ENCODE measurements at regions not wholly inside any gene's neighbourhood (a gene's known extent, or its start where the extent isn't known, plus 50 kb on each side); places are given as distances from the start of the nearest gene placed in this dataset.
"Not testable (repeated sequence)": the region's sequence is repeated elsewhere in the genome, so short reads cannot be mapped to it uniquely, and the experiment has no call there.

DNA sequence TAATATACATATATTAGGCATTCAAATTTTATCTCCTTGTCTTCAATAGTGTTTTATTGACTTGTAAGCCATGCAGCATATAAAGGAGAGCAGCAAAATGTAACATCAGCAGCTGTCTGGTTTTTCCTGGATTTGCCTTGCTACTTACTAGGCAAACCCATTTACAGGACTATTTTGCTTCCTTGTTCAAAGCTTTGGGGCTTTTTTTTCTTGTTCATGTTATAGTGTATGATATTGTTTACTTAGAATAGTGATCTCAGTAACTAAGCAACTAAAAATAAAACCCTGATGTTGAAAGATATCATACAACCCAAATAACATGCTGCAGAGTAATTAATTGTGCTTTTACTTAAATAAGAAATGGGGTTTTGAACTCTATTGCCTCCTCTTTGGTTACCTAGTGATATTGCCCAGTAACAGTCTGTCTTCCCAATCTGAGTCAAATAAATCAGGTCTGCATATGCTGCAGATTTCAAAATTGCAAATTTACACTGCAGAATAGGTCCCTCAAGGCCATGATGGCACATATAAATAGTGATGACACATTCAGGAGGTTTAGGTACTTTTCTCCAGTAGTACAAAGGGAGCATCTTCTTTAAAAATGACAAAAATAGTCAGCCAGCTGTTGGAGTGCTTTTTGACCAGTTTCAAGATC is 578.1 kb upstream of the NECTIN3 start:
- DNase-seq = no peak

GRCh38 chr3:110494093-110494490 is 577.5 kb upstream of the NECTIN3 start:
- DNase-seq = no peak

- DNase-seq = no peak
Observed at GRCh38 chr3:110494728-110495127, 576.9 kb upstream of the NECTIN3 start.

DNA sequence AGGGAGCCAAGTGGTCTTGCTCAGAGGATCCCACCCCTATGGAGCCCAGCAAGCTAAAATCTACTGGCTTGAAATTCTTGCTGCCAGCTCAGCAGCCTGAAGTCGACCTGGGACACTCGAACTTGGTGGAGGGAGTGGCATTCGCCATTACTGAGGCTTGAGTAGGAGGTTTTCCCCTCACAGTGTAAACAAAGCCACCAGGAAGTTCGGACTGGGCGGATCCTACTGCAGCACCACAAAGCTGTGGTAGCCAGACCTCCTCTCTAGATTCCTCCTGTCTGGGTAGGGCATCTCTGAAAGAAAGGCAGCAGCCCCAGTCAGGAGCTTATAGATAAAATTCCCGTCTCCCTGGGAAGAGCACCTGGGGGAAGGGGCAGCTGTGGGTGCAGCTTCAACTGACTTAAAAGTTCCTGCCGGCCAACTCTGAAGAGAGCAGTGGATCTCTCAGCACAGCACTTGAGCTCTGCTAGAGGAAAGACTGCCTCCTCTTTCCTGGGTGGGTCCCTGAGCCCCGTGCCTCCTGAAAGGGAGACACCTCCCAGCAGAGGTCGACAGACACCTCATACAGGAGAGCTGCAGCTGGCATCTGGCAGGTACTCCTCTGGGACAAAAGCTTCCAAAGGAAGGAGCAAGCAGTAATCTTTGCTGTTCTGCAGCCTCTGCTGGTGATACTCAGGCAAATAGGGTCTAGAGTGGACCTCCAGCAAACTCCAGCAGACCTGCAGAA is 576.3 kb upstream of the NECTIN3 start:
- DNase-seq = no peak

DNA sequence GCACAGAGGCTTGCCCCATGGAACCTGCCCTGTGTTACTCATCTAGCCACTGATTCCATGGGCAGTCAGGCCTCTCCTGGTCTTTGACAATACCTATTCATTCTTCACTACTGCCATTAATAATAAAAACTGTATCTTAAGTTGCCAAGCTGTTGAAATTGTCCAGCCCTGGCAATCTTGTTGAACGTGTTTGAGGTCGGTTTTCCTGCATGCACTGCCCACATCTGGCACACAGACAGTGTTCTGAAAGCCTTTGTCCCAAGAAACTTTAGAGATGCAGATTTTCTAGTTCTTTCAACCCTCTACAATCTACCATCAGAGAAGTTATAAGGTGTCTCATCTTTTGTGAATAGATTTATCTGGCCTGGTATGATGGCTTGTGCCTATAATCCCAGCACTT is 567.2 kb upstream of the NECTIN3 start:
- no peak for DNase-seq

- DNase-seq = no peak
Observed at GRCh38 chr3:110504901-110505300, 566.7 kb upstream of the NECTIN3 start.

DNA sequence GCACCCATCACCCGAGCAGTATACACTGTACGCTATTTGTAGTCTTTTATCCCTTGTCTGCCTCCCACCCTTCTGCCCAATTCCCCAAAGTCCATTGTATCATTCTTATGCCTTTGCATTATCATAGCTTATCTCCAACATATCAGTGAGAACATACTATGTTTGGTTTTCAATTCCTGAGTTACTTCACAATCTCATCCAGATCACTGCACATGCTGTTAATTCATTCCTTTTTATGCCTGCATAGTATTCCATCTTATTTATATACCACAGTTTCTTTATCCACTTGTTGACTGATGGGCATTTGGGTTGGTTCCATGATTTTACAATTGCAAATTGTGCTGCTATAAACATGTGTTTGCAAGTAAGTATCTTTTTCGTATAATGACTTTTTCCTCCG is 564.7 kb upstream of the NECTIN3 start:
- DNase-seq = no peak

- not testable (repeated sequence) for DNase-seq
Observed at GRCh38 chr3:110507570-110507969, 564.0 kb upstream of the NECTIN3 start.

GRCh38 chr3:110512961-110513360 is 558.7 kb upstream of the NECTIN3 start:
- no peak for DNase-seq

- DNase-seq = no peak
Observed at GRCh38 chr3:110518031-110518430, 553.6 kb upstream of the NECTIN3 start.

GRCh38 chr3:110519071-110519470 is 552.5 kb upstream of the NECTIN3 start:
- DNase-seq = no peak

DNA sequence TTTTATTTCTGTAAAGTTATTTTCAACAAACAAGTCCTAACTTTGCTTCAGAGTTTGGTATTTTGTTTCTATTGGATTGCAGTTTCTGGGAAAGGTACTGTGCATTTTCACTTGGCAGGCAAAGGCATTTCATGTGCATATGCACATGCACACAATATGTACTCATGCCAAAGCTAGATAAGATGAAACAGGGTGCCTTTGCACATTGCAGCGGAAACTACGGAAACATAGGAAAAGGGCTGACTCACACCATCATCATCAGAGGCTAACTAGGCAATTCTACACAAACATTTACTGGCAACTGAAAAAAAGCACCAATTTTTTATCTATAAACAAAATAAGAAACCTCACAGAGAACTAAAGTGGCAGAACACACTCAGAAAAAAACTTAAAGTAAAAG is 550.6 kb upstream of the NECTIN3 start:
- no peak for DNase-seq

- not testable (repeated sequence) for DNase-seq
Observed at GRCh38 chr3:110525558-110526064, 546.0 kb upstream of the NECTIN3 start.

DNA sequence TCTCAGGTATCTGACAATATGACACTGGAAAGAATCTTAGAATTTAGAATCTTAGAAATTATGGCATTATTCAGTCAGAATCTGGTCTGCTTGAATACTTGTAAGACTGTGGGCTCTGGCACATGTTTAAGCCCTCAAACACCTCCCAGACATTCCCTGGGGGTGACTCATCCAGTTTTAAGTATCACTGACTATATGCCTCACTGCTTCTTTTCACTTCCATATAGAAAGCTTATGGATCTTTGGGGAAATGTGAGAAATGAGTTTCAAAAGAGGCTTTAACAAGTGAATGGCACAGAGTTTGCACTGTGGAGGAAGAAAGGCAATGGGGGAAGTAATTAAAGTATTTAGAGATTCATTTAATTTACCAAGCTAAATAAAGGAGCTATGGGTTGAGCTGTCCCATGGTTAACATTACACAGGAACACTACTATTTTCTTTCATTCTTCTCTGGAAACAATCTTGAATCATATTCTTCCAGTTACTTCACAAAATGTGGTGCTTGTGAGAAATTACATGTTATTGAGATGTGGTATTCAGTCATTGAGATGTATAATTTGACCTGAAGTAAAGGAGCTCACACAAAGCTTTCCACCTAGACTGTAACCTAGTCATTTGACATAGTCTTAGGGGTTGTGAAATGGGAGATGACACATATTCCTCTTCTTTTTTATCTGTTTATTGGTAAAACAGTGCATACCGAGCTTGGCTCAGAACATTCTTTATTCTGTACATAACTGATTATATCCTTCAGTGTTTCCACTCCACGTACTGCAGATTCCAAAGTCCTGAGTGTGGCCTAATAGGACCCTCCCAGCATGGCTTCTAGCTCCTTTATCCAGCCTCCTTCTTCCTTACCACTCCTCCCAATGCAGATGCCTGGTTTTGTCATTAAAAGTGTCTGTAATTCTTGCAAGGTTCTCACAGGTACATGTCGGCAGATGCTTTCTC is 544.6 kb upstream of the NECTIN3 start:
- DNase-seq = no peak

- no peak for DNase-seq
Observed at GRCh38 chr3:110528305-110529121, 543.1 kb upstream of the NECTIN3 start.

DNA sequence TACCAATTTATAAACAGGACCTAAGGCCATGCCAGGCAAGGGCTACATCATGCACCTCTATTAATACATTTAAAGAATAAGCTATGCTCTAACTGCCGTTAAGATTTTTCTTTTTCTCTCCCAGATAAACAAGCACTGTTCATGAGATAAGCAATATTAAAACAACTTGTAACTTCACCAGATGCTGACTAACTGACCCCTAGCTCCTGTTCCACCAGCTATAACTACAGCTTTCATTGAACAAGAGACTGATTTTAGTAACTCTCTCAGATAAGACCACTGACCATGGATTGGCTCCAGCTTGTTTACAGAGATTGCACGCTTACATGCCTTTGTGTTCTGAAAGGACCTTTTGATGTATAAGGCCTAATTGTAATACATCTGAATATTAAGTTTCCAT is 540.7 kb upstream of the NECTIN3 start:
- no peak for DNase-seq

DNA sequence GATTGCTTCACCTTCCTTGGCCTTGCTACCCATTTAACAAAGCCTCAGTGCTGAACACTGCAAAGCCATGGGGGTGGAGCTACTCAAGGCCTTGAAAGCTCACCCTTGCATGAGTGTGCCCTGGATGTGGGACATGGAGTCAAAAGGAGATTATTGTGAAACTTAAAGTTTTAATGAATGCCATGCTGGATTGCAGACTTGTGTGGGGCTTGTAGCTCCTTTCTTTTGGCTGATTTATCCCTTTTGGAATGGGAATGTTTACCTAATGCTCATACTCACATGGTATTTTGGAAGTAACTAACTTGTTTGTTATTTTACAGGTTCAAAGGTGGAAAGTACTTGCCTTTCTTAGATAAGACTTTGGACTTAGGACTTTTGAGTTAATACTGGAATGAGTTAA is 538.5 kb upstream of the NECTIN3 start:
- DNase-seq = no peak

DNA sequence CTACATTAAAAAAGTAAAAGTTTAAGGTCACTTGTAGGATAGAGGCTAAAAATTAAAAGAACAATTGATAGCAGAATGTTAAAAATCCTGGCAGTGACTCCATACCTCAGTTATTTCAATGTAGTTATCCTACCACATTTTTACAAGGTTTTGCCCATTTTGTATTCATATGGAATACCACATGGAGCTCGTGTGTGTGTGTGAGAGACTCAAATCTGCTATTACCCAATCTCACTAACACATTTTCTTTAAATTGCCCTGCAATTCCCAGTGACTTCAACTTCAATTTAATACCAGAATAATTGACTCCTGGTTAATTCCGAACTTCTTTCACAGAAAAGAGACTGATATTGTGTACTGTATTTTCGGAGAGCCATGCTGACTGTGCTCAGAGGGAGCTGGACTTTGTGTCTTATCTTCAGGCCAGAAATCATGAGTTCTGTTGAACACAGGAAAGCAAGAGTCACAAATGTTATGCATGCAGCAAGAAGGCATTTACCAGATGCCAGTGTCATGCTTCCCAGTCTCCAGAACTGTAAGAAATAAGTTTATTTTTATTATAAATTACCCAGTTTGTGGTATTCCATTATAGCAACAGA is 529.0 kb upstream of the NECTIN3 start:
- no peak for DNase-seq

- no peak for DNase-seq
Observed at GRCh38 chr3:110544730-110545129, 526.9 kb upstream of the NECTIN3 start.

DNA sequence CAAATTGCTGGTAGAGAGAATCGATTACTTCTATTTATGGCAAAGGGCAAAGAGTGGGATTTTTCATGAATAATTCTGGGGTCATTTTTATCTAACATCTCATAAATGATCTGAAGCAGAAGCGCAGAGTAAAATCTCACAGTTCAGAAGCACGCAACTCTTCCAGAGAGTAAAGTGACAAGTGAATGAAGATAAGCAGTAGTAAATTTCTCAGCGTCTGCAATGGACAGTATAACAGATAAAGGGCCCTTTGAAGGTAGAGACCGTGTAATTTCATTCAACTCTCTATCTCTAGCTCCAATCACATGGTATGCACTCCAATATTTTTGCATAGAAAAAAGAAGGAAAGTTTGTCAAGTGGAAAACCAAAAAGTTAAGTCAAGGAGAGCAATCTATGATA is 521.1 kb upstream of the NECTIN3 start:
- DNase-seq = no peak

DNA sequence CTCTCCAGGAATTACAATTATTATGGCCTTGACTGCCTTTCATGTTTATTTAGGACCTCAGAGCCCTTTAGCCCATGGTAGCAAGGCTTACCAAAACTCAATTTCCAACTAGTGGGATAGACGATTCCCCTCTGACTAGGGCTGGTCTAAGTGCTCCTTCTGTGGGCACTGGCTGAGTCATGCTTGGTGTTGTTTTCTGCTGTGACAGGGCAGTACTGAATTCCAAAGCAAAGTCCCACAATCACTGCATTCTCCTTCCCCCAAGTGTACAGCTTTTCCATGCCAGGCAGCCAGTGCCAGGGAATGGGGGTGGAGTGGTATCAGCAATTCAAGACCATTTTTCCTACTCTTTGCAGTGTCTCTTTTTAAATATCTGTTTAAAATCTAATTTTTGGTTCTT is 509.0 kb upstream of the NECTIN3 start:
- DNase-seq = no peak

GRCh38 chr3:110564674-110565073 is 506.9 kb upstream of the NECTIN3 start:
- no peak for DNase-seq

Measured in NCI-H345 (cell line).